Muscle of leg (tissue), 3 donors: ENCODE measurements at regions not wholly inside any gene's neighbourhood (a gene's known extent, or its start where the extent isn't known, plus 50 kb on each side); places are given as distances from the start of the nearest gene placed in this dataset.

ENCODE experiments used
- DNase-seq: peaks from one replicate; pipeline ENCODE4 v3.0.0; 2013
- H3K27ac ChIP-seq: one replicate; pipeline ENCODE4 v1.5.1; 2013; ENCODE audit warnings: mild to moderate bottlenecking, low read length, control low read depth
- H3K27me3 ChIP-seq: one replicate; pipeline ENCODE4 v1.6.1; 2013; ENCODE audit warnings: low read length; ENCODE audit not compliant: control insufficient read depth, insufficient read depth
- H3K36me3 ChIP-seq: one replicate; pipeline ENCODE4 v1.6.1; 2013; ENCODE audit warnings: low read length; ENCODE audit not compliant: control insufficient read depth, insufficient read depth
- H3K4me1 ChIP-seq: one replicate; pipeline ENCODE4 v1.6.1; 2013; ENCODE audit warnings: low read length; ENCODE audit not compliant: control insufficient read depth, insufficient read depth
- H3K4me3 ChIP-seq: one replicate; pipeline ENCODE4 v1.5.1; 2013; ENCODE audit warnings: low read length, control low read depth
- H3K9me3 ChIP-seq: replicated peaks from 2 replicates; pipeline ENCODE4 v1.6.1; 2013; ENCODE audit warnings: low read depth, low read length; ENCODE audit not compliant: control insufficient read depth
- WGBS: methylation state at CpG from one replicate; pipeline ENCODE4 v1.1.5; 2013; ENCODE audit warnings: missing lambda C conversion rate; ENCODE audit not compliant: insufficient coverage; 5-methylcytosine and 5-hydroxymethylcytosine counted together

GRCh38 chr16:80337786-80338185, 203.0 kb upstream of the DYNLRB2 start:
- no peaks in the 10 kb centered on the region for H3K36me3 ChIP-seq
- H3K27ac ChIP-seq: no peak overlapping the region
- no peaks in the 10 kb centered on the region for H3K27me3 ChIP-seq
- no peaks in the 10 kb centered on the region for H3K4me1 ChIP-seq
- DNase-seq: no peak
- 67% methylated on average over 1 of the region's 5 CpGs for WGBS
- no peaks in the 10 kb centered on the region for H3K9me3 ChIP-seq
- no peak overlapping the region for H3K4me3 ChIP-seq

DNA sequence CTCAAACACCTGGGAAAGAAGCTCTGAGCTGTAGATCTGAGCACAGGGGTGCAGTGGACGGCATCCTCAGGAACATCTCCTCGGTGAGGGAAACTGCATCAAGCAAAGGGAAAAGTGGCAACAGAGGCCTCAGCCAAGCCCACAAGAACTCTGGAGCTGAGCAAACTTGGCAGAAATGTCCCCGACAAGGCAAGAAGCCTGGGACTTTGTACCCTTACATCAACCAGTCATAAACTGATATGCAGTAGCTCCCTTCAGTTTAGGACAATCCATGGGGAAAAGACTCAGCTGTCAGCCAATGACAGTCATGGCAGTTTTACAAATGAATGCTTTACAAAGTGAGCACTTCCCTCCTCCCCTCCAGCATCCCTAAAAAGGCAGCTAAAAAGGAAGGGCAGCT, 210.0 kb upstream of the DYNLRB2 start:
- Histone ChIP-seq H3K27ac (no peak overlapping the region), H3K4me1 (no peaks in the 10 kb centered on the region), H3K27me3 (no peaks in the 10 kb centered on the region), H3K36me3 (no peaks in the 10 kb centered on the region), H3K9me3 (no peaks in the 10 kb centered on the region), H3K4me3 (no peak overlapping the region)
- no peak for DNase-seq
- WGBS: 53% methylated on average over 3 of the region's 3 CpGs

DNA sequence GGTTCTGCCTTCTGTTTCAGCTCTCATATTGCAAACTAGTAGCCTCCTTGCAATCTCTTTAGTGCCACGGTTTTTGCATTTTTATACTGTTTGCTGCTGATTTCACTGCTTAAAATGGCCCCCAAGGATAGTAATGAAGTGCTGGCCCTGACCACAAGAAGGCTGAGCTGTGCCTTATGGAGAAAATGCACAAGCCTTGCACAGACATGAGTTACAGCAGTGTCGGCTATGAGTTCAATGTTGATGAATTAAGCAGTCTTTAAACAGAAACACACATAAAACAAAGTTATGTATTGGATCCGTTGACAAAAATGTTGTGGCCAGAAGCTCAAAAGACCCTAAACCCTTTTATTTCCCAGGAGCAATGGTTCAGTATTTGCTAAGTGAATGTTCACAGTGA, 210.6 kb upstream of the DYNLRB2 start:
- no peak overlapping the region for H3K27ac ChIP-seq
- H3K36me3 ChIP-seq: no peaks in the 10 kb centered on the region
- 14% methylated on average over 1 of the region's 3 CpGs for WGBS
- no peaks in the 10 kb centered on the region for H3K27me3 ChIP-seq
- no peak for DNase-seq
- no peaks in the 10 kb centered on the region for H3K4me1 ChIP-seq
- no peaks in the 10 kb centered on the region for H3K9me3 ChIP-seq
- H3K4me3 ChIP-seq: no peak overlapping the region

DNA sequence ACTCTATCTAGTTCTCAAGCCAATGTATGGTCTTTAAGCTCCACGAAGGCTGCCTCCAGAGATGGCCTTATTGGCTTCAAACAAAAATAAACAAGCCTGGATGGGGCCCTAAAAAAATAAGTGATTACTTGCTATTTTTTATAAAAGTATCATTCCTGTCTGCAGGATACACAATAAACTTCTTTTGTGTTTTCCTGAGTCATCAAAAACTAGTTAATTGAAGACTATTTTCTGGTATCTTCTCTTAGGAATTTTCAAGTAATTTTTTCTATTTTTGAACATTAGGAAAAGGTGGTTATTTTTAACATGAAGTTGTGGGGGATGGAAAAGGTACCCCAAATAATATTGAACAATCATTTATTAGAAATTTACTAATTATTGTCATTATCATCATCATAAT, 213.1 kb upstream of the DYNLRB2 start:
- DNase-seq: no peak
- Histone ChIP-seq H3K4me3 (no peak overlapping the region), H3K4me1 (no peaks in the 10 kb centered on the region), H3K36me3 (no peaks in the 10 kb centered on the region), H3K9me3 (no peaks in the 10 kb centered on the region), H3K27me3 (no peaks in the 10 kb centered on the region), H3K27ac (no peak overlapping the region)
- WGBS: no CpG with 5 or more reads among the region's 1 CpG

- Histone ChIP-seq H3K4me3 (no peak overlapping the region), H3K9me3 (no peaks in the 10 kb centered on the region), H3K4me1 (no peaks in the 10 kb centered on the region), H3K36me3 (no peaks in the 10 kb centered on the region), H3K27me3 (no peaks in the 10 kb centered on the region), H3K27ac (no peak overlapping the region)
- WGBS: 59% methylated on average over 3 of the region's 3 CpGs
- no peak for DNase-seq
Measured at GRCh38 chr16:80324371-80324770, 216.4 kb upstream of the DYNLRB2 start.

- H3K4me1 ChIP-seq: no peaks in the 10 kb centered on the region
- no peaks in the 10 kb centered on the region for H3K36me3 ChIP-seq
- H3K27ac ChIP-seq: no peak overlapping the region
- no peak overlapping the region for H3K4me3 ChIP-seq
- DNase-seq: no peak
- no peaks in the 10 kb centered on the region for H3K27me3 ChIP-seq
- 41% methylated on average over 3 of the region's 3 CpGs for WGBS
- H3K9me3 ChIP-seq: no peaks in the 10 kb centered on the region
Measured at GRCh38 chr16:80323808-80324195, 217.0 kb upstream of the DYNLRB2 start.

DNA sequence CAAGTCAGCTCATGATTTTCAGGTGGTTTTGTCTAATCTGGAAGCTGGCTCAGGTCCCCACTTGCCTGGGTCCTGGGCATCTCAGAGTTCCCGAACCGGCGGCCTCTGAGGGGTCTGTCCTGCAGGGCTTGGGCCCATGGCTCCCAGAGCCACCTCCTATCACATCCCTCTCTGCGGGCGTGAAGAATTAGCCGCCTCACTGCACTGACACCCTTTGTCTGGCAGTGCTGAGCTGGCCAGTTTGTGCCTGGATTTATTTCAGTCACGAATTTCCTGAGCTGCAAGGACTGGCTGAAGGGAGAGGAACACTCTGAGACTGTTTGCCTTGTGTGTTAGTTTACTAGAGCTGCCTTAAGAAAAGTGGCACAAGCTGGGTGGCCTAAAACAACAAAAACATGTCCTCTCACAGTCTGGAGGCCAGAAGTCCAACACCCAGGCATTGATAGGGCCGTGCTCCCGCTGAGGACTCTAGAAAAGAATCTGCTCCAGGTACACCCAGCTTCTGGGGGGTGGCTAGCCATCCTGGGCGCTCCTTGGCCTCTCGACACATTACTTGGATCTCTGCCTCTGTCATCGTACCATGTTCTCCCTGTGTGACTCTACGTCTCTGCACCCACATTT, 217.5 kb upstream of the DYNLRB2 start:
- DNase-seq: no peak
- Histone ChIP-seq H3K27me3 (no peaks in the 10 kb centered on the region), H3K27ac (no peak overlapping the region), H3K9me3 (no peaks in the 10 kb centered on the region), H3K4me1 (no peaks in the 10 kb centered on the region), H3K4me3 (no peak overlapping the region), H3K36me3 (no peaks in the 10 kb centered on the region)
- 81% methylated on average over 12 of the region's 13 CpGs for WGBS

DNA sequence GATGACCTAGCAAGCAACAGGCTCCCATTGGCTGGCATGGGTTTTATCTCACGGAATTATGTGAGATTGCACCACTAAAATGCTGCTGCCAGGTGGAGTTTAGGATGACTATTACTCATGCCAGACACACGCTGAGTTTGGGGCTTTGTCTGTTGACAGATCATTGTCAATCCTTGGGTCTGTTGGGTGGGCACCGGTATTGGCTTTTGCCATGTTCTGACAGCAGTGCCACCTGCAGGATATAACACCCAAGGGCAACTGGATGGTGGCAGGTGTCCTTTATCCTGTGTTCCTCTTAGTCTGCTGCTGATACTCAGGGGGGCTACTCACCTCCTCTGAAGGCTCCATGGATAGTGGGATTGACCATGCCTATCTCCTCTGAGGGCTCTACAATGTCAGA, 221.6 kb upstream of the DYNLRB2 start:
- Histone ChIP-seq H3K4me3 (no peak overlapping the region), H3K27me3 (no peaks in the 10 kb centered on the region), H3K36me3 (no peaks in the 10 kb centered on the region), H3K4me1 (no peaks in the 10 kb centered on the region), H3K27ac (no peak overlapping the region), H3K9me3 (no peaks in the 10 kb centered on the region)
- no peak for DNase-seq
- 100% methylated on average over 2 of the region's 3 CpGs for WGBS

DNA sequence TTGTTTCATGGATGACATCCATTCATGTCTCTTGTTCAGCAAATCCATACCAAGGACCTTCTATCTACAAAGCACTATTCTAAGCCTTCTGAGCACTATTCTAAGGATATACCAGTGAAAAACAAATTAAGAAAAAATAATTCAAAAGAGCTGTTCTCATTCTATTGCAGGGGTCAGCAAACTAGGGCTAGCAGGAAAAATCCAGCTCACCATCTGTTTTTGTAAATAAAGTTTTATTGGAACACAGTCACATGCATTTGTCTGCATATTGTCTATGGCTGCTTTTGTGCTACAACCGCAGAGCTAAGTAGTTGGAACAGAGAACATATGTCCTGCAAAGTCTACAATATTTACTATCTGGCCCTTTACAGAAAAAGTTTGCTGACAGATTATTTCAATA, 222.7 kb upstream of the DYNLRB2 start:
- no peak for DNase-seq
- whole genome bisulfite sequencing: no CpG with 5 or more reads among the region's 1 CpG

GRCh38 chr16:80317599-80318037, 223.2 kb upstream of the DYNLRB2 start:
- no peak overlapping the region for H3K4me3 ChIP-seq
- no peak overlapping the region for H3K27ac ChIP-seq
- no peaks in the 10 kb centered on the region for H3K4me1 ChIP-seq
- 49% methylated on average over 7 of the region's 8 CpGs for WGBS
- no peaks in the 10 kb centered on the region for H3K9me3 ChIP-seq
- no peaks in the 10 kb centered on the region for H3K27me3 ChIP-seq
- DNase-seq: no peak
- no peaks in the 10 kb centered on the region for H3K36me3 ChIP-seq

More for the DNA sequence above, 222.7 kb upstream of the DYNLRB2 start:
- no peak overlapping the region for H3K4me3 ChIP-seq
- H3K36me3 ChIP-seq: no peaks in the 10 kb centered on the region
- H3K27me3 ChIP-seq: no peaks in the 10 kb centered on the region
- no peaks in the 10 kb centered on the region for H3K4me1 ChIP-seq
- H3K27ac ChIP-seq: no peak overlapping the region
- no peaks in the 10 kb centered on the region for H3K9me3 ChIP-seq

DNA sequence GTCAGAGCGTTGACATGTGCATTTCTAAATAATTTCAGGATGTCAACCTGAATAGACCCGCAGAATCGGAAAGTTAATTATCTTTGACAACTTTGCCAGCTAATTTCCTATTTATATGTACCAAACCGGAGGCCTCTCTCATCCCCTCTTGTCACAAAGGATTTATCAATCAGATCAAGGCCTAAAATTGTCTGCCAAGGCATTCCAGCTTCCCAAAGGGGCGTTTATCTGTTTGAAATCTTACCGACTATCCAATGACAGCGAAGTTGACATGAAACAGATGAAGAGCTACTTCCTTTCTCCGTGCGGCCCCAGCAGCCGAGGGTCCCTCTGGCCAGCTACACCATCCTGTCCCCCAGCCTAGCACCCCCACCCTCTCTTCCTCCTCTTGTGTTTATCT, 223.7 kb upstream of the DYNLRB2 start:
- Histone ChIP-seq H3K36me3 (no peaks in the 10 kb centered on the region), H3K27ac (no peak overlapping the region), H3K4me1 (no peaks in the 10 kb centered on the region), H3K27me3 (no peaks in the 10 kb centered on the region), H3K9me3 (no peaks in the 10 kb centered on the region), H3K4me3 (no peak overlapping the region)
- no peak for DNase-seq
- 39% methylated on average over 10 of the region's 10 CpGs for WGBS
